Pulmonary artery endothelial cell (primary cell): ENCODE measurements at regions not wholly inside any gene's neighbourhood (a gene's known extent, or its start where the extent isn't known, plus 50 kb on each side); places are given as distances from the start of the nearest gene placed in this dataset.

ENCODE experiments used
- DNase-seq: peaks from one replicate; pipeline ENCODE4 v3.0.0-alpha.2; 2011; ENCODE audit warnings: low read depth, low spot score

DNA sequence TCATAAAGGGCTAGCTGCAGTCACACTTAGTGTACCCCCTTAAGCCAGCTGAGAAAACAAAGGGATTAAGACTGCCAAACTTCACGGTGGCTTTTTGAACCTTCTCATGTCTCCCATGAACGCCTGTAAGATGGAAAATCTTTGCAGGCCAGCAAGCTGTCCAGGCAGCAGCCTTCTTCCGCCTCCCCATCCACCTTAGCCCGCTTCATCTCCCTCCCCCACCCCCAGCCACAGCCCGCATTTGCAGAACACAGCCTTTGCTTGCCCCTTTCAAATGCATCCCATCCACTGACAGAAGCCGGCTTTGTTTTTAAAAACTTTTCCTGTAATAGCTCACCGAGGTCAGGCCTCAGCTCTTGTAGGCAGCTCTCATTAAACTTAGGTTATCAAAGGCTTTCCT is 113.8 kb upstream of the FAM9B start:
- no peak for DNase-seq

DNA sequence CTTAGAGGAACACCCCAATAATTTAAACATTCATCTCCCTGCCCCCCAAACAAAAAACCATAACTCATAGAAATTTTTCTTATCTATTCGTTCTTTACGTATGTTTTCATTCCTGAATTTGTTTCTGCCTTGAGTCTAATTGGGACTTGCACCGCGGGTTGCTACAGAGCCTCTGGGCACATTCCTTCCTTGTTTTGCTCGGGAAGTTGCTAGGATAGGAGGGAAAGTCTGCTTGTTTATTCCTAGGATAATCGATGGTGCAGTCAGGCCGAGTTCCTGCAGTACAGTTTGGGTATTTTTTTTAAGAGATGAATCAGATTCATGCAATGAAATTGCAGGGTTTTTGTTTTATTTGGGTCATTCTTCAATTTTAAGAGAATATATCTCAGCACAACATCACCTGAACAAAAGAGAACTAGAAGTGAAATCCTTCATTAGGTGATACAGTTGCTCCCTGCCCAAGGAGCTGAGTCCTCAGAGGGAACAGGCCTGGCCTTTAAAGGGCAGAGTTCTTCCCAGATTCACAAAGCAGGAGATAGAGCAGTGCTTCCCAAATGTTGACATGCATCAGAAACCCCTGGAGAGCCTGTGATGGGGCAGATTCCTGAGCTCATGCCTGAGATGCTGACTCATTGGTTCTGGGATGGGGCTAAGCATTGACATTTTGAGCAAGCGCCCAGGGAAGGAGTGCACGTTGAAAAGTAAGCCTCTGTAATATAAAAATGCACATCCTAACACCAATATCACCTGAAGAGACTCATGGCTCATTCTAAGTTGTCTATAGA is 114.9 kb upstream of the FAM9B start:
- no peak for DNase-seq

DNA sequence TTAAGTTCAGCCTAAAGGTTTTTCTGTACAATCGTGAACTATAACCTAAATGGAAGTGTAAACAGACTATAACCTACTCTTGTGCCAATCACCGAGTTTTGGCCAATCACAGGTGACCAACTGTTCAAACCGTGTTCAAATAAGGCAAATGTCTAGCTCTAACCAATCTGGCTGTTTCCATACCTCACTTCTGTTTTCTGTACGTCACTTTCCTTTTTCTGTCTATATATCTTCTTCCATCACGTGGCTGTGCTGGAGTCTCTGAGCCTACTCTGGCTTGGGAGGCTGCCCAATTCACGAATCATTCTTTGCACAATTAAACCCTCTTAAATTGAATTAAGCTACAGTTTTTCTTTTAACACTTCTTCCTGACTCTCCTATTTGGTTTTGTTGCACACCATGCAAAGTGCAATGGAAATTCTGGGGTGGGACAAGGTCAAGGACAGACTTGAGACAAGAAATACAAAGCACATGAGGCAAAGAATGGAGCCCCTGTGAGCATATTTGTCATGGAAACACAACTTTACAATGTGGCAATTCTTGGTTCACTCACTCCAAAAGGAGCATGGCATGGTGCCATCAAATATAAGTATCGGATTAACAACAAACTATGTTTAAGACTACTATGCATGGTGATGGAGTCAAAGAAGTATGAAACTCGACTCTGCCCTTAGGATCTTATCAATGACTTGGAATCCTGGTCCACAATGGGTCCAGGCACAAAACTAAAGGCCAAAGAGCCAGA is 115.7 kb upstream of the FAM9B start:
- DNase-seq: no peak

DNA sequence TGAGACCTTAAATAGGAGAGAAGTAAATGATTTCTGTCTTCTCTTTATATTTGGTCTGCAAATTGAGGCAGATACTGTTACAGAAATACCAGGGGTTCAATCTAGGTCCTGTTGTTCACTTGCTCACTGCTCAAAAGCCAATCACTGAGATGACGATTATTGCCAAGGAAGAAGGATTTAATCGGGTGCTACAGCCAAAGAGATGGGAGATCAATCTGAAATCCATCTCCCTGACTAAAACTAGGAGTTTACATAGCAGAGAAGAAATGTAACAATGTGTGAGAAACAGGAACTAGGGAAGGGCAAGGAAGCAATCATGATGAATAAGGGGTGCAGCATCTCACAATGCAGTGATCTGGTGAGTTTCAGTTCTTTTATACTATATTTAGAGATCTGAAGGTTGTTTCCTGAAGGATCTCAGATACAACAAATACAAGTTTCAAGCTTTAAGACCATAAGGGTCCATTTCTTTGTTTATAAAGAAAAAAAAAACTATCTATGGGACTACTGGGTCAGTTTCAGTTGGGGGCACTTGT is 117.9 kb upstream of the FAM9B start:
- no peak for DNase-seq

DNA sequence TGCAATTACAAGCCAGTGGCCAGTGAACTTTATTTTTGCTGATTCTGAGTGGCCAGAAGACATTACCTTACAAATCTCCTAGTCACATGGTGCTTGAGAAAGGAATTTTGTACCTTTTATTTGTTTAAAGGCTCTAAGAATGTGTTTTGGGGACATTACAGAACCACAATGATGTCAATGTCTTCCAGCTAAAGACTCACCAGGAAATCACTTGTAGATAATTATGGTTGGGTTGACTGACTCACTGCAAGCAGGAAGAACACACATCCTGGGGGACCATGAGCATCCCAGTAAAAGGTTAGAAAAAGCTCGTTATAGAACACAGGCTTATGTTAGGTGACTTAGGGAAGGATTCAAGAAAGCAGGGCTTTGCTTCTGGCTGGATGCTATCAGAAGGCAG is 119.4 kb upstream of the FAM9B start:
- no peak for DNase-seq

DNA sequence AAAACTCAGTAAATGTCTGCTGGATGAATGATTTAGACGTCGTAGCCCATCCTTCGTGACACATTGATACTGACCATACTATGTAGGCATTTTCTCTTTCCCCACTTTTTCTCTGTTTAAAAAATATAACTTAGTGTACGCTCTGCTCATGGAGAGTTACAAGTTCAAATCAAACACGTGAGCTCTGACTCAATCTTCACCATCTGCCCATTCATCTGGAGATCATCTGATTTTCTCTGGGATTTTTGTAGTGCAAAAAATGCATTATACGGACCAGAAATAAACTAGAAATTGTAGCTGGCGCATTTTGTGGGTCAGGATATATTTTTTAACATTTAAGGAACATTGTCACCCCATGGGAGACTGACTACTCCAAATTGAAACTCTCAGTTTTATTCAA is 124.7 kb upstream of the FAM9B start:
- no peak for DNase-seq

DNA sequence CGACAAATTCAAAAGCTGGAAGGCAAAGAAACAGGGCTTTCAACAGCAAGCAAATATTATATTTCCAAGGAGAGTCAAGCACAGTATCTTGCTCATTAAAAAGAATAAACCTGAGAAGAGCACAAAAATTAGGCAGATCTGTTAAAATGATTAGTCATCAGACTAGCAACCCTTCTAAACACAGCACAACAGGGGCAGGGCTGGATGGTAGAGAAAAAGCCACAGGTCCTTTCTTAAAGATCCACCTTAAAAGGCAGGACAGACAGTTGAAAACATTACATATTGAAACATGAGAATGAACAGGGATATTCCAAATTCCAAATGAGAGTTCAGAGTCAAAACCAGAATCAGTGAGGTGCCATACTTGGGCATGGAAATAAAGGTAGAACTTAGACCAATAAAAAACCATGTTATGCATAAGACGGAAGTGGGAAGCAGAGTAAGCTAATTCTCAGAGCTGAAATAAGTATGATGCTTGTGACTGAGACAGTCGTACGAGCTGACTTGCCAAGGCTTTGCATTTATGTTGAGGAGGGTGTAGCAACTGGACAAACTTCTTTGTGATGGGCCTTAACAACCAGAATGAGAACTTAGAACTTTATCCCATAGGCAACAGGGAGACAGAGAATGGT is 126.9 kb upstream of the FAM9B start:
- no peak for DNase-seq

DNA sequence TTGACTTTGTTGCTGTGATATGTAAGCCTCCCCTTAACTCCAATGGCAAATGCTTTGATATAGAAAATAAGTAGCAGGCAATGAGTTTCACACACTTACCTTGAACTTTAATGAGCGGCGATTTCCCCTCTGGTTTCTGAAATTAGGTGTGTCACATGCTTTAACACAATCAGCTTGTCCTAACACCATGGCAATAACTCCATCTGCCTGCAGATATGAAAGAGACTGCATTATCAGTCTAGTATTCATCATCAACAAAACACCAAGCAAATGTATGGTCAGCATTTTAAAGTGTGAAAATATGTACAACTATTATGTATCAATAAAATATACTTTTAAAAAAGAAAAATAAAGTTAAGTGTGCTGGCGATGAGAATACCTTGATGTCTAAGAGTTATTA is 128.8 kb upstream of the FAM9B start:
- DNase-seq: no peak

DNA sequence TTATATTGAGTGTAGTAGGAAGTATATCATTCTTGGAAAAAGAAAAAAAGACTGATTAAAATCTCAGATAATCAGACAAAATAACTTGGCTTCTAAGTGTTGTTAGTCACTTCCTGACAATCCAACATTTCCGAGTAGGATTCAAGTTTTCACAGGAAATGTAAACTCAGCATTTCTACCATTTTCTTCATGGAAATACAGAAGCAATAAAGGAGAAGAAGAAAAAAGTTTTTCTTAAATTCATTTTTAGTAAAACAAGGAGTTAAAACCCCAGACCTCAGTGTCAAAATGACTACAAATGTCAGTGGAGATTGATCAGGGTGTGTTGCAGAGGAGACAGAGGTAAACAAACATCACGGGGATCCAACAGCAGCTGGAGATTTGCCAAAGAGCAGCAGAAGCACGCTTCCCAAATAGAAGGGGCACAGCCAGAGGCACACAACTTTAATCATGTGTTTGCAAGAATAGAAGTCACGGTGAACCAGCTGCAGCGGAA is 129.3 kb upstream of the FAM9B start:
- no peak for DNase-seq

DNA sequence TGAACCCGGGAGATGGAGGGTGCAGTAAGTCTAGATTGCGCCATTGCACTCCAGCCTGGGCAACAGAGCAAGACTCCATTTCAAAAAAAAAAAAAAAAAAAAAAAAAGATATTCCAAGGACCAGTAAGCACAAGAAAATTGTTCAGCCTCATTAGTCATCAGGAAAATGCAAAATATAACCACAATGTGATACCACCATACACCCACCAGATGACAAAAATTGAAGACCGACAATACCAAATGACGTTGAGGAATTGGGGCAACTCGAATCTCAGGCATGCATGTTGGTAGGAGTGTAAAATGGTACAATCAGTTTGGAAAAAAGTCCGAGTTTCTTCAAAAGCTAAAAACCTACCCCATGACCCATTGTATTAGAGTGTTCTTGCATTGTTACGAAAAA is 130.2 kb upstream of the FAM9B start:
- no peak for DNase-seq

DNA sequence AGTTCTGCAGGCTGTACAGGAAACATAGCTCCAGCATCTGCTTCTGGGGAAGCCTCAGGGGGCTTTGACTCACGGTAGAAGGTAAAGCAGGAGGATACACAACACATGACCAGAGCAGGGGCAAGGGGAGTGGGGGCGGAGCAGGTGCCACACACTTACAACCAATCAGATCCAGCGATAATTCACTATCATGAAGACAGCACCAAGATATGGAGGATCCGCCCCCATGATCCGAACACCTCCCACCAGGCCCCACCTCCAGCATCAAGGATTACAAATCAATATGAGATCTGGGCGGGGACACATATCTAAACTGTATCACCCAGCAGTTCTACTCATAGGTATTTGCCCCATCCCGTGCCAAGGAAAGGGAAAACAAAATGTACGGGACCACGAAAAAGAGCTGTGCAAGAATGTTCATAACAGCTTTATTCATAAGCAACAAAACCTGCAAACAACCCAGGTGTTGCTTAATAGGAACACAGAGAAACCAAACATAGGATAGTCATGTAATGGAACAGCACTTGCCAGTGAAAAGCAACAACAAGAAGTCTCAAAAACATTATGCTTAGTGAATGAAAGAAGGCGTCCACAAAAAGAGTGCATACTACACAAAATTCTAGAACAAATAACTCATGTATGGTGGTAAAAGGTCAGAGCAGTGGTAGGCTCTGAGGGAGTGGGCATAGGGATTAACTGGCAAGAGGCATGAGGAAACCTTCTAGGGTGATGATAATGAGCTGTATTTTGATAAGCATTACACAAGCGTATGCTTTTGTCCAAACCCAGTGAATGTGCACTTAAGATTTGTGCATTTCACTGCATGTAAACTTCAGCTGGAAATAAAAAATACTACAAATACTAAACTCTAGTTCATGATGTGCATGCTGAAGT is 130.9 kb upstream of the FAM9B start:
- no peak for DNase-seq

DNA sequence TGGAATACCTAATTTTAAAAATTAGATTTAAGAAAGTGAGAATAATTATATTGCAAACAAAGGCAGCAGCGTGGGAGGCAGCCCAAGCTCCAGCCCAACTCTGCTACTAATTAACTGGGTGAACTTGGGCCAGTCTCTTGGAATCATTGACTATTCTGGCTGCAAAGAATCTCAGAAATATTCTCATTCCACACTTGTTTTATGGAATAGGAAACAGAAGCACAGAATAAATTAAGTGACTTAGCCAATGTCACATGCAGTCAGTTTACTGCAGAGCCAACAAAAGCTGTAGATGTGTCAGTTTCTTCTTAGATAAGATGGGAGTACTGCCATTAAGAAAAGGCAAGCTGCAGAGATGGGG is 132.6 kb upstream of the FAM9B start:
- no peak for DNase-seq

DNA sequence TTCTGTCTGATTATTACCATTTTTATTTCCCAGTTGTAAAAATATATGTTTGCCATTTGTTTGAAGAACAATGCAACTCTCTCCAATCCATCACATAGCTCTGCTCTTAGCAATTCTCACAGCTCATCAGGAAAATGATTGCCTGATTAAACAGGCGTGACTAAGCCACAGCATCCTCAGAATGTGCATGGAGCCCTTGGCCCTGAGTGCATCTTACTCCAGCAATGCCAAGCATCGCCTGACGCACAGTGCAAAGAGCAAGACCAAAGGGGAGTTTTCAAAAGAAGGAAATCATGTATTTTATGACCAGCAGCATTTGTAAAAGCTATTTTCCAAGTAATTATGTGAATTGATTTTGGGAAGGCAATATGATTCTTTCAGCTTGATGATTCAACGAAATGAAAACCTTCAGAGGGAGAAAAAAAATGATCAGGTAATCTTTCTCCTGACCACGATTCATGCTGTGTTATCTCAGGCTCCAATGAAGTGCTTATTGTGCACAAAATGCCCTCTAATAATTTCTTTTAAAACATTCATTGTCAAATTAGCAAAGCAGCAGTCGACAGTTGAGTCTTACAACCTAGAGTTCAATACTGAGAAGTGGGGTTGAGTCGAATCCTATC is 138.0 kb upstream of the FAM9B start:
- no peak for DNase-seq

DNA sequence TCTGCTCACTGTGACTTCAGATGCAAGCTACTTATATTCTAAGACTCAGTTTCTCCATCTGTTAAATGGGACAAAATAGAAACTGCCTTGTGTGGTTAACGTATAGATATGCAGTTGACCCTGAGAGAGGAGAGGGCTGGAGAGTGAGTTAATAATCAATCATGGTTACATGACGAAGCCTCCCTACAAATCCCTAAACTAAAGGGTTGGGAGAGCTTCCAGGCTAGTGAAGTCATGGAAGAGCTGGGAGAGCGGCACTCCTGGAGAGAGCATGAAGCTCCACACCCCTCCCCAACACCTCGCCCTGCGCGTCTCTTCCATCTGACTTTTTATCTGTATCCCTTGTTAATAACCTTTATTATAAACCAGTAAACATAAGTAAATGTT is 138.5 kb upstream of the FAM9B start:
- no peak for DNase-seq

DNA sequence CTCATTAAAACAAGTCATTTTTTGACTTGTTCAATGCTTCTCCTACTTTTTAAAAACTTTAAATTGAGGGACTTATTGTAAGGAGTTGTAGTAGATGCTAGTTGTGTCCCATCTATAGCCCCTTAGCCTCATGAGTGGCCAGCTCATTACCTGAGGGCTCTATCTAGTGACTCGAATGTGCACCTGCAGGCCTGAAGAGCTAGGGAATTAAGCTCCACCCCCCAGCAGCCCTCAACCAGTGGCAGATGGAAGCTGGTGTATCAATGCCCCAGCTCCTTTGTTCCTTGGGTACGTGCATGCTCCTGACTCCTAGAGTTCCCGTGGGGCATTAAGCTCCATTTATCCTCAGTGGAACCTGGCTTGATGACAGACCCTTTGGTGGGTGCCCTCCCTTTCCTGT is 146.7 kb upstream of the FAM9B start:
- DNase-seq: no peak

DNA sequence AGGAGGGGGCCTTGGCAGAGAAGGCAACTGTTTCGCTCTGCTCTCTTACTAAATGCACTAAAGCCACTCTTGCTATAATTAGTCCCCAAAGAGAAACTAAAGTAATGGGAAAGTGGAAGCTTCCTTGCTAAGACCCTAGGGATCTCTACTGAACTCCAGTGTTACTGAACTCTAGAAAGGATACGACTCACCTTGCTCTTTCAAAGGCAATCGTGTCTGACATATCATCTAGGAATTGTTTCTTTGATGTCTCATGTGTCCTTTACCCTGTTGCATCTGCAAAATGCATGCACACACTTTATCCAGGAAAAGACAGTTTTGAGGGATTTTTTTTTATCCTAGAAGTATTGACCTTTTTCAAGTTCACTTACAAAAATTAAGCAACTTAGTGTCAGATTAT is 148.1 kb upstream of the FAM9B start:
- no peak for DNase-seq

DNA sequence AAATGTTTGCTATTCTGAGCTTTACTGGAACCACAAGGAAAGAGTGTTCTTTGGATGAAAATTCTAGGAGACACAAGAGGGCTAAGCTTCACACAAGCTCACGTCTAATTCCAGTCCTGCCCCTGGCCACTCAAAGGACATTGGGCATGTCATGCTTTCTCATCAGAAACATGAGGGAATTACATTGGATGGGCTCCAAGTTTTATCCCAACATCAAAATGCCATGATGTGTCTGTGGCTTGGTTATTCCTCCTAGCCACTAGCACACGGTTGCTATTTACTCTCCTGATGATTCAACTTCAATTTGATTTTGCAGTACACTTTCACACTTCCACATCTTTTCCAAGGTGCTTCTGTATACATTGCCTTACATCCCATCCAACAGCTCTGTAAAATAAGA is 149.6 kb upstream of the FAM9B start:
- DNase-seq: no peak

DNA sequence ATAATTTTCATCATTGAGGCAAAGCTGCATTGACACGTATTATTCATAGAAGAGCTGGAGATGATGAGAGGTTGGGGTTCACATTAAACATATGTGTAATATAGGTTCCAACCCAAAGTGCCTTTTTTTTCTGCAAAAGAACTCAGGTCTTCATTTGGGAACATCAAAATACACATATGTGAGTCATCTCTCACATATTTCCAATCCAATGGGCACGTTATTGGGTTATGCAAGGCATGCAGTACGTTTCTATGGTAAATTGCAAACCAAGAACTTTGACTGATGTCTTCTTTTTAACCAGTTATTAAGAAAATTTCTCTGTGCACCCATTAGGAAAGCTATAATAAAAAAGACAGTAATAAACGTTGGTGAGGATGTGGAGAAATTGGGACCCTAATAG is 150.3 kb upstream of the FAM9B start:
- no peak for DNase-seq

DNA sequence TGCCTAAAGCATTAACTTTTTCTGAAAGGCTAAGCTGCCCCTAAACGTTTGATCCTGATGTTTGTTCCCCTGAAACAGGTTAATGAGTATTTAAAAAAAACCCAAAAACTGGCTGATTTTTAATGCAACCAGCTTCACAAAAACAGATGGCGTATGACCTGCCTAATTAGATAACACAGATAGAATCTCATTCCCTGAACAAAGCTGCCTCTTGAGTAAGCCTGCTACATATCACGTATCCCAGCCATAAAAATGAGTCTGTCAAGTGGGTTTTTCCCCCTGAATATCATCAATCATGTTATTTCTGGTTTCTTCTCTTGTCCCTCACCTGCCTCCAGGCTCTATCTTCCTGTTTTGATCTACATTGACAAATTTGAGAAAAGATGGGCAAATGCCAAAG is 154.2 kb upstream of the FAM9B start:
- DNase-seq: no peak

DNA sequence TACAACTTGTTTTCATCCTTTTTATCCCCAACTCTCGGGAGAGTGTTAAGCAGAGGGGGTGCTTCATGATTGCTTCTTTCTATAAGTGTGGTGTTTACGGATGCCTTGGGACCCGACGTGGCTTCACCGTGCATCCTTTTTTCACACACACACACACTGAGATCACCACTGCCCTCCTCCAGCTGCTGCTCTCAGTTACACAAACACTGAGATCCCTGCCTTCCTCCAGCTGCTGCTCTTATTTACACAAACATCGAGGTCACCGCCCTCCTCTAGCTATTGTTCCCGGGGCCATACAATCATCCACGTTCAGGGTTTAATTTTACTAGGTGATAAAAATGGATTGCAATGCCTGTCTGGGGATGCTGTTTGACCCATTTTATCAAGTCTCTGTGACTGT is 155.4 kb upstream of the FAM9B start:
- DNase-seq: no peak

DNA sequence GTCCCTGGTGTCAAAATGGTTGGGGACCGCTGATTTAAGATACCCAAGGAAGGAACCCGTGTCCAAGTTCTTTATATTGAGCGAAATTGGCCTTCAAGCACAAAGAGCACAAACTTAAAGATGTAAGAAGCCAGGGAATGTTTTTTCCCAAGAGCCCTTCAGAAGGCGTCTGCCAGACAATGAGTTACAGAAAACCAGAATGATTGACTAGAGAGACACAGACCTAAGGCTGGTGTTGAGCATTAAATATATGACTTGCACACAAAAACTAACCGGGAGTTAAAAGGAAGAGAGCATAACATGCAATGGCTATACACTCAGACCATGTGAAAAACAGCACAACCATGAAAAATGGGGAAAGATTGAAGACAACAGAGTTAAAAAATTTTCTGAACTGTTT is 157.5 kb upstream of the FAM9B start:
- no peak for DNase-seq
